ENCODE measurements at regions not wholly inside any gene's neighbourhood (a gene's known extent, or its start where the extent isn't known, plus 50 kb on each side); places are given as distances from the start of the nearest gene placed in this dataset.

- no peak for DNase-seq
Observed at GRCh38 chr2:5921081-5921642, 229.0 kb downstream of the SOX11 start.

- no peak for DNase-seq
Observed at GRCh38 chr2:5923957-5924945, 232.1 kb downstream of the SOX11 start.

GRCh38 chr2:5925604-5926003, 233.4 kb downstream of the SOX11 start:
- no peak for DNase-seq

GRCh38 chr2:5926871-5927512, 234.8 kb downstream of the SOX11 start:
- no peak for DNase-seq

GRCh38 chr2:5932556-5933469, 240.6 kb downstream of the SOX11 start:
- DNase-seq, result no peak

GRCh38 chr2:5933669-5934068, 241.5 kb downstream of the SOX11 start:
- DNase-seq, result no peak

- no peak for DNase-seq
Observed at GRCh38 chr2:5937321-5937720, 245.1 kb downstream of the SOX11 start.

- no peak for DNase-seq
Observed at GRCh38 chr2:5937851-5938565, 245.8 kb downstream of the SOX11 start.

GRCh38 chr2:5938566-5938896, 246.3 kb downstream of the SOX11 start:
- no peak for DNase-seq

GRCh38 chr2:5939553-5939952, 247.4 kb downstream of the SOX11 start:
- DNase-seq, result no peak

GRCh38 chr2:5940596-5941535, 248.7 kb downstream of the SOX11 start:
- DNase-seq, result no peak

GRCh38 chr2:5942204-5942603, 250.0 kb downstream of the SOX11 start:
- no peak for DNase-seq

GRCh38 chr2:5945742-5946141, 253.6 kb downstream of the SOX11 start:
- DNase-seq, result no peak

GRCh38 chr2:5946225-5947115, 254.3 kb downstream of the SOX11 start:
- DNase-seq, result no peak

- no peak for DNase-seq
Observed at GRCh38 chr2:5950736-5951135, 258.6 kb downstream of the SOX11 start.

GRCh38 chr2:5951471-5951870, 259.3 kb downstream of the SOX11 start:
- DNase-seq, result no peak

- no peak for DNase-seq
Observed at GRCh38 chr2:5953525-5953924, 261.3 kb downstream of the SOX11 start.

GRCh38 chr2:5954509-5954908, 262.3 kb downstream of the SOX11 start:
- DNase-seq, result no peak

GRCh38 chr2:5955921-5956320, 263.7 kb downstream of the SOX11 start:
- no peak for DNase-seq

Data from NCI-H2081 (cell line).